RWPE2 (cell line): ENCODE measurements at regions not wholly inside any gene's neighbourhood (a gene's known extent, or its start where the extent isn't known, plus 50 kb on each side); places are given as distances from the start of the nearest gene placed in this dataset.
"Not testable (repeated sequence)": the region's sequence is repeated elsewhere in the genome, so short reads cannot be mapped to it uniquely, and the experiment has no call there.

Source experiments
- ATAC-seq: fragments of 200-7000 bp; cut with Tn5 transposase; 3 replicates; pipeline ENCODE4 v1.9.1; 2021; ENCODE audit warnings: low read depth
- DNase-seq: peaks from one replicate; pipeline ENCODE4 v3.0.0-alpha.2; 2020; ENCODE audit warnings: low spot score
- H3K27ac ChIP-seq: fragments of 450-650 bp; 2 replicates; pipeline ENCODE4 v1.5.1; 2017; ENCODE audit warnings: mild to moderate bottlenecking; ENCODE audit not compliant: poor library complexity, severe bottlenecking
- H3K27me3 ChIP-seq: fragments of 250-450 bp; sonication (Bioruptor Pico); 2 replicates; pipeline ENCODE4 v1.5.1; 2021; ENCODE audit warnings: mild to moderate bottlenecking, moderate library complexity; ENCODE audit not compliant: insufficient read depth, poor library complexity, severe bottlenecking
- H3K36me3 ChIP-seq: fragments of 250-450 bp; sonication (Bioruptor Pico); 2 replicates; pipeline ENCODE4 v1.5.1; 2020; ENCODE audit warnings: low read depth, mild to moderate bottlenecking, moderate library complexity
- H3K4me1 ChIP-seq: fragments of 250-450 bp; sonication (Bioruptor Pico); 2 replicates; pipeline ENCODE4 v1.5.1; 2021; ENCODE audit warnings: mild to moderate bottlenecking, moderate library complexity; ENCODE audit not compliant: insufficient read depth, poor library complexity, severe bottlenecking
- H3K4me3 ChIP-seq: fragments of 250-450 bp; sonication (Bioruptor Pico); 2 replicates; pipeline ENCODE4 v1.5.1; 2021; ENCODE audit warnings: mild to moderate bottlenecking, moderate library complexity; ENCODE audit not compliant: severe bottlenecking
- H3K9me3 ChIP-seq: fragments of 250-450 bp; sonication (Bioruptor Pico); 2 replicates; pipeline ENCODE4 v1.5.1; 2021; ENCODE audit warnings: mild to moderate bottlenecking, moderate library complexity; ENCODE audit not compliant: severe bottlenecking
- CTCF ChIP-seq: fragments of 450-650 bp; IDR thresholded peaks from one replicate; pipeline ENCODE4 v1.5.1; 2017; ENCODE audit warnings: mild to moderate bottlenecking, moderate library complexity; ENCODE audit not compliant: poor library complexity, severe bottlenecking

- no peak overlapping the region for H3K27ac ChIP-seq
- TF ChIP-seq CTCF = no peak
- H3K9me3 ChIP-seq = no peaks in the 10 kb centered on the region
- H3K36me3 ChIP-seq = no peaks in the 10 kb centered on the region
- H3K27me3 ChIP-seq = no peaks in the 10 kb centered on the region
- no peak overlapping the region for H3K4me3 ChIP-seq
- H3K4me1 ChIP-seq = no peaks in the 10 kb centered on the region
- ATAC-seq (no peak), DNase-seq (no peak)
Observed at GRCh38 chr10:28906011-28906411, 228.7 kb downstream of the BAMBI start.

GRCh38 chr10:28906415-28906814 is 229.1 kb downstream of the BAMBI start:
- Histone ChIP-seq H3K4me3 (no peak overlapping the region), H3K36me3 (no peaks in the 10 kb centered on the region), H3K9me3 (no peaks in the 10 kb centered on the region), H3K4me1 (no peaks in the 10 kb centered on the region), H3K27me3 (no peaks in the 10 kb centered on the region), H3K27ac (no peak overlapping the region)
- ATAC-seq (no peak), DNase-seq (no peak)
- TF ChIP-seq CTCF = no peak

- Histone ChIP-seq H3K9me3 (no peaks in the 10 kb centered on the region), H3K4me1 (no peaks in the 10 kb centered on the region), H3K27ac (no peak overlapping the region), H3K36me3 (no peaks in the 10 kb centered on the region), H3K27me3 (no peaks in the 10 kb centered on the region), H3K4me3 (no peak overlapping the region)
- no peak for TF ChIP-seq CTCF
- no peak for ATAC-seq
- DNase-seq = no peak
Observed at GRCh38 chr10:28906934-28907333, 229.6 kb downstream of the BAMBI start.

- no peaks in the 10 kb centered on the region for H3K9me3 ChIP-seq
- H3K36me3 ChIP-seq = no peaks in the 10 kb centered on the region
- DNase-seq (no peak), ATAC-seq (no peak)
- H3K27ac ChIP-seq = no peak overlapping the region
- no peak overlapping the region for H3K4me3 ChIP-seq
- H3K27me3 ChIP-seq = no peaks in the 10 kb centered on the region
- H3K4me1 ChIP-seq = no peaks in the 10 kb centered on the region
- TF ChIP-seq CTCF = no peak
Observed at GRCh38 chr10:28909875-28910274, 232.6 kb downstream of the BAMBI start.

- TF ChIP-seq CTCF = no peak
- DNase-seq (no peak), ATAC-seq (no peak)
- Histone ChIP-seq H3K27ac (no peak overlapping the region), H3K4me3 (no peak overlapping the region), H3K27me3 (no peaks in the 10 kb centered on the region), H3K4me1 (no peaks in the 10 kb centered on the region), H3K36me3 (no peaks in the 10 kb centered on the region), H3K9me3 (no peaks in the 10 kb centered on the region)
Observed at GRCh38 chr10:28910956-28911355, 233.6 kb downstream of the BAMBI start.

GRCh38 chr10:28911511-28911910 is 234.2 kb downstream of the BAMBI start:
- H3K27me3 ChIP-seq, H3K4me3 ChIP-seq, H3K4me1 ChIP-seq, DNase-seq, ATAC-seq, H3K36me3 ChIP-seq, H3K9me3 ChIP-seq, H3K27ac ChIP-seq: not testable (repeated sequence)
